Activated naive CD8-positive, alpha-beta T cell treated with anti-CD3 and anti-CD28 coated beads, Interleukin-2, amount 50 U/mL, for 24 hours (primary cell): ENCODE measurements at regions not wholly inside any gene's neighbourhood (a gene's known extent, or its start where the extent isn't known, plus 50 kb on each side); places are given as distances from the start of the nearest gene placed in this dataset.

Source experiments
- ATAC-seq: fragments of 150-1000 bp; cut with Tn5 transposase; one replicate; pipeline ENCODE4 v1.10.0; 2021
- DNase-seq: peaks from one replicate; pipeline ENCODE4 v3.0.0; 2021
- H3K27ac Mint-ChIP-seq: one replicate; pipeline ENCODE4 v1.8.0; 2021; ENCODE audit warnings: mild to moderate bottlenecking, mixed read lengths
- H3K27me3 Mint-ChIP-seq: one replicate; pipeline ENCODE4 v1.8.0; 2021; ENCODE audit warnings: mixed read lengths
- H3K36me3 Mint-ChIP-seq: one replicate; pipeline ENCODE4 v1.8.0; 2021; ENCODE audit warnings: low read depth, mixed read lengths
- H3K4me1 Mint-ChIP-seq: one replicate; pipeline ENCODE4 v1.8.0; 2021; ENCODE audit warnings: mixed read lengths
- H3K4me3 Mint-ChIP-seq: one replicate; pipeline ENCODE4 v1.8.0; 2021; ENCODE audit warnings: mild to moderate bottlenecking, moderate library complexity, mixed read lengths
- H3K9me3 Mint-ChIP-seq: one replicate; pipeline ENCODE4 v1.8.0; 2021; ENCODE audit warnings: mixed read lengths

DNA sequence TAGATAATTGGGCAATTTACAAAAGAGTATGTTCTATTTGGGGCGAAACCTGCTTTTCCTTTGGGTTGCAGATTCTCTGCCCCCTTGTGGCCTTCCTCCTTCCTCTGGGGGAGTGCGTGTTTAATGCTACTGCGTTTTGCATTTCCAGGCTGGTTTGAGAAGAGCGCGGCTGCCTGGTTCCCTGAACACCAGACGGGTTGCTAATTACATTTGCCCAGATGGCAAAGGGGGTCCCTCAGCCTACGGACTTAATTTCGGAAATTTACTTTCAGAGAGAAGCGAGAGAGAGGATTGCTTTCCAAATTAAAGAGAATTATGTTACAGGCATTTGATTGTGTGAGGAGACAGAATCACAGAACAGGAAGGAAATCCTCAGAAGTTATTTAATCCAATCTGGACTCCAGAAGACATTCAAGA is 91.9 kb upstream of the JAZF1 start:
- Mint-ChIP-seq H3K4me1 (peaks cover 22% of the 10 kb centered on the region), H3K4me3 (no peak overlapping the region), H3K9me3 (peaks cover 4% of the 10 kb centered on the region), H3K27me3 (peaks cover 38% of the 10 kb centered on the region), H3K27ac (no peak overlapping the region), H3K36me3 (peaks cover 7% of the 10 kb centered on the region)
- peak; percentile 39 for DNase-seq
- ATAC-seq = peak; percentile 71

DNA sequence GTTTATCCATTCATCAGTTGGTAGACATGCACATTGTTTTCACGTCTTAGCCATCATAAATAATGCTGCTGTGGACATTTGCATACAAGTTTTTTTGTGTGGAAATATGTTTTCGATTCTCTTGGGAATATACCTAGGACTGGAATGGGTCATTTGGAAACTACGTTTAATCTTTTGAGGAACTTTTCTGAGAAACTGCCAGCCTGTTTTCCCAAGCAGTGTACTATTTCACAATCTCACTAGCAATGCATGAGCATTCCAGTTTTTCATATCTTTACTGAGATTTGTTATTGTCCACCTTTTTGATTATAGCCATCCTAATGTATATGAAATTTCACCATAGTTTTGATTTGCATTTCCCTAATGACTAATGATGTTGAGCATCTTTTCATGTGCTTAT is 95.7 kb upstream of the JAZF1 start:
- Mint-ChIP-seq H3K27ac (no peak overlapping the region), H3K27me3 (peaks cover 20% of the 10 kb centered on the region), H3K36me3 (peaks cover 7% of the 10 kb centered on the region), H3K4me1 (peaks cover 8% of the 10 kb centered on the region), H3K4me3 (no peak overlapping the region), H3K9me3 (peaks cover 4% of the 10 kb centered on the region)
- ATAC-seq (no peak), DNase-seq (no peak)

DNA sequence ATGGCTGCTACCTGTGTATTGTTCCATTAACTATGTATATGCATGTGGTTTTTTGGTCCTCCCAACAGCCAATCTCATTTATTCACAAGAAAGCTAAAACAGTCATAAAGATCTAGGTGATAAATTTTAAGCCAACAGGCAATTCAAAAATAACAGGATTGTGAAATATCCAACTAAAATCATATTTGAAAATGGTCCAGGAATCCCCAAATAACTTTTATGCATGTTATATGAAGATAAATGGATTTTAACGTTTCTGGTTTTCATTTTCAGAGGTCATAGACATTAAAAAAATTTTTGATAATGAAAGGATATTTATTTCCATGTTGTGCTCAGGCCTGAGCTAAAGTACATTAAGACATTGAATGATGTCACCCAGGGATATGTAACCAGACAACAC is 96.8 kb upstream of the JAZF1 start:
- H3K4me3 Mint-ChIP-seq = no peak overlapping the region
- peaks cover 4% of the 10 kb centered on the region for H3K9me3 Mint-ChIP-seq
- peaks cover 2% of the 10 kb centered on the region for H3K4me1 Mint-ChIP-seq
- H3K27me3 Mint-ChIP-seq = peaks cover 18% of the 10 kb centered on the region
- no peak overlapping the region for H3K27ac Mint-ChIP-seq
- ATAC-seq = no peak
- DNase-seq = no peak
- H3K36me3 Mint-ChIP-seq = peaks cover 6% of the 10 kb centered on the region

DNA sequence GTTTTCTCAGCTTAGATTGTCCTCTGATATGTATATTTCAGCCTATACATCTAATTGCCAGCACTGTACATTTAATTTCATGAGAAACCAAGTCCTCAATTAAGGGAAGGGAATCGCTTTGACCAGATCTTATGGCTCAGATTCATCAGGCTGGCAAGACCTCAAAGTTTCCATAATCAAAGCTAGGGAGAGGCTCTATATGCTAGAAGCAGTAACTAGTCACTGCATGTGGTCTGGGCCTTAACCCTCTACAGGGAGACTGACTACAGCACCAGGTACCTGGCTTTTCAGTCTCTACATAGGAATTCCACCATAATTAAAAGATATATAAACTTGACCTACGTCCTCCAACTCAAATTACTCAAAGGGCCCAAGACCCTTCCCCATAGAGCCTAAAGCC is 97.4 kb upstream of the JAZF1 start:
- no peak for DNase-seq
- Mint-ChIP-seq H3K4me1 (no peaks in the 10 kb centered on the region), H3K9me3 (peaks cover 4% of the 10 kb centered on the region), H3K27me3 (peaks cover 16% of the 10 kb centered on the region), H3K27ac (no peak overlapping the region), H3K36me3 (peaks cover 2% of the 10 kb centered on the region), H3K4me3 (no peak overlapping the region)
- ATAC-seq = no peak

DNA sequence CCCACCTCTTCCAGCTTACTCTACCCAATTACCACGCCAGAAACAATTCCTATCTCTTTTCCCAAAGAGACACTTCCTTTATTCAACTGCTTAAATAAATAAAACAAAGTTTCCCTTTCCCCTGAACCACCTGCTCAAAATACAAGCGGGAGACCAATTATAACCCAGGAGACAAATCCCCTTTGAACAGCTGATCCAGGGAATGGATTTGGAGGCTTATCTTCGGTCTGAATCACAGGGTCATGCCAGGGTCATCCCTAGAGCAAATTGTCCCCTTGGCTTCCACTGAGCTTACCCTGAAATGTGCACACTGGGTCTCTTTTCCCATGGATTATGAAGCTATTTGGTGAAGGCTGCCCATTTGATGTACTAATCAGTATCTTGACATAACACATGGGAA is 99.9 kb upstream of the JAZF1 start:
- H3K27ac Mint-ChIP-seq = no peak overlapping the region
- peaks cover 17% of the 10 kb centered on the region for H3K27me3 Mint-ChIP-seq
- H3K4me3 Mint-ChIP-seq = no peak overlapping the region
- ATAC-seq (no peak), DNase-seq (no peak)
- no peaks in the 10 kb centered on the region for H3K36me3 Mint-ChIP-seq
- H3K4me1 Mint-ChIP-seq = no peaks in the 10 kb centered on the region
- H3K9me3 Mint-ChIP-seq = no peaks in the 10 kb centered on the region

DNA sequence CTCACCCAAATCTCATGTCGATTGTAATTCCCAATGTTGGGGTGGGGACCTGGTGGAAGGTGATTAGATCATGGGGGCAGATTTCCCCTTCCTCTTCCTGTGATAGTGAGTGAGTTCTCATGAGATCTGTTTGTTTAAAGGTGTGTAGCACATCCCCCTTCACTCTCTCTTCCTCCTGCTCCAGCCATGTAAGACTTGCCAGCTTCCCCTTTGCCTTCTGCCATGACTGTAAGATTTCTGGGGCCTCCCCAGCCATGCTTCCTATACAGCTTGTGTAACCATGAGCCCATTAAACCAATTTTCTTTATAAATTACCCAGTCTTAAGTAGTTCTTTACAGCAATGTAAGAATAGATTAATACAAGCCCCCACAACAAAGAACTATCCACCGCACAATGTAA is 109.9 kb upstream of the JAZF1 start:
- H3K9me3 Mint-ChIP-seq = no peaks in the 10 kb centered on the region
- ATAC-seq = no peak
- H3K4me1 Mint-ChIP-seq = peaks cover 24% of the 10 kb centered on the region
- peaks cover 19% of the 10 kb centered on the region for H3K27me3 Mint-ChIP-seq
- H3K27ac Mint-ChIP-seq = no peak overlapping the region
- H3K4me3 Mint-ChIP-seq = no peak overlapping the region
- no peak for DNase-seq
- H3K36me3 Mint-ChIP-seq = no peaks in the 10 kb centered on the region

DNA sequence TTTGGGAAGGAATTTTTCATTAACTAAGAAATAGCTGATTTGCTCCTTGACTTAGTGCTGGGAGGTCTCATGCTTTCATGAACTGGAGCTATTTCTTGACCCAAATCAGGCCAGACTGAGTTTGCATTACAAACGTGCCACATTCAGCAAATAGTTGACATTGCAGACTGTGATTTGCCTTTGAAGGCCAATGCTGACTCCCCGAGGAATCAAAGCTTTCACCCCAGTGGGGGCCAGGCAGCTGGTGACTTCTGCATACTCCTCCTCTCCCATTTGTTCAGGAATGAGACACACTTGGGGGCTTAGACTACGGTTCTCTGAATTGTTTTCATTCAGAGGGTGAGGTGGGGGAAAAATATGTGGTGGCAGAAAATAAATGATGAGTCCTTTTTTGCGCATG is 111.0 kb upstream of the JAZF1 start:
- Mint-ChIP-seq H3K9me3 (no peaks in the 10 kb centered on the region), H3K36me3 (no peaks in the 10 kb centered on the region), H3K4me1 (peaks cover 24% of the 10 kb centered on the region), H3K27ac (no peak overlapping the region), H3K27me3 (peaks cover 27% of the 10 kb centered on the region), H3K4me3 (no peak overlapping the region)
- ATAC-seq = no peak
- DNase-seq = no peak

DNA sequence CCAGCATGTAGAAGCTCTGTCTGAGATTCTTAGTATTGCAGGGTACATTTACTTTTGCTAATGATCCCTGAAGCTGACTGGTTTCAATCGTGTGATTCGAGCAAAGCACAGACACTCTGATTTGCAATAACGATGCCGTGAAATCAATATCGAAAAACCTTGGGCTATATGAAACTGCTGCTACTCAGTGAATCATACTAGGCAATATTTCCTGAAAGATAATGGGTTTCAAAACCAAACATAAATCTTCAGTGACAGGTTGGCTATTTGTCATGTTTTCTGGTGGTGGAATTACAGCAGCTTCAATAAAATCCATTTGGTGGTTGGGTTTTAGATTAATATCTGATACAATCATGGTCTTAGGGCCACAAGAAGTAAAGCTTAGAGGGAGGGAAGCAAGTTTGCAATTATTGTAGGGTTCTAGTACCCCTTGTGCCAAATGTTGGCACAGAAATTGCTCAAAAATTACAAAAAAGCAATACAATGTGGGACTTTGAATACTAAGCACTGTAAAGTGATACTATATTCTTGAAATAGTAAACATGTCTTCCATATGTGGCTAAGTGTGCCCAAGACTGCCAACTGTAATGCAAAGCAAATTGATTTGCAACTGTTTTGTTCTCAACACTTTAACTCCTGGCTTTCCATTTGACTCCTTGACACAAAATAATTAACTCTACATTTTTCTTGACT is 112.4 kb upstream of the JAZF1 start:
- H3K36me3 Mint-ChIP-seq = no peaks in the 10 kb centered on the region
- no peak overlapping the region for H3K27ac Mint-ChIP-seq
- peak; percentile 90 for ATAC-seq
- peaks cover 29% of the 10 kb centered on the region for H3K4me1 Mint-ChIP-seq
- H3K27me3 Mint-ChIP-seq = peaks cover 27% of the 10 kb centered on the region
- DNase-seq = no peak
- H3K9me3 Mint-ChIP-seq = no peaks in the 10 kb centered on the region
- no peak overlapping the region for H3K4me3 Mint-ChIP-seq

DNA sequence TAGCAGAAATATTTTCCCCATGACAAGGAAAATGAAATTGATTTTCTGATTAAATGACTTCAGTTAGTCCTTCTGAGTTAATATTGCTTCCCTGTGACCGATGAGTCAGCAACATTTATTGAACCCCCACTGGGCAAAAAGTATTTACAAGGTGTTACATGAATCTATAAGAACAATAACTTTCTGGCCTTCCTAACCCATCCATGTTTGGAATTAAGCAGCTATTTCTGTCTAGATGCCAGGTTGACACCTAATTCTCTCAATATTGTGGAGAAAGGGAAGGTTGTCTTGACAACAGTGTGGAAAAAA is 112.9 kb upstream of the JAZF1 start:
- H3K36me3 Mint-ChIP-seq = no peaks in the 10 kb centered on the region
- H3K27ac Mint-ChIP-seq = no peak overlapping the region
- DNase-seq (no peak), ATAC-seq (no peak)
- no peaks in the 10 kb centered on the region for H3K9me3 Mint-ChIP-seq
- peaks cover 27% of the 10 kb centered on the region for H3K27me3 Mint-ChIP-seq
- no peak overlapping the region for H3K4me3 Mint-ChIP-seq
- H3K4me1 Mint-ChIP-seq = peaks cover 31% of the 10 kb centered on the region

DNA sequence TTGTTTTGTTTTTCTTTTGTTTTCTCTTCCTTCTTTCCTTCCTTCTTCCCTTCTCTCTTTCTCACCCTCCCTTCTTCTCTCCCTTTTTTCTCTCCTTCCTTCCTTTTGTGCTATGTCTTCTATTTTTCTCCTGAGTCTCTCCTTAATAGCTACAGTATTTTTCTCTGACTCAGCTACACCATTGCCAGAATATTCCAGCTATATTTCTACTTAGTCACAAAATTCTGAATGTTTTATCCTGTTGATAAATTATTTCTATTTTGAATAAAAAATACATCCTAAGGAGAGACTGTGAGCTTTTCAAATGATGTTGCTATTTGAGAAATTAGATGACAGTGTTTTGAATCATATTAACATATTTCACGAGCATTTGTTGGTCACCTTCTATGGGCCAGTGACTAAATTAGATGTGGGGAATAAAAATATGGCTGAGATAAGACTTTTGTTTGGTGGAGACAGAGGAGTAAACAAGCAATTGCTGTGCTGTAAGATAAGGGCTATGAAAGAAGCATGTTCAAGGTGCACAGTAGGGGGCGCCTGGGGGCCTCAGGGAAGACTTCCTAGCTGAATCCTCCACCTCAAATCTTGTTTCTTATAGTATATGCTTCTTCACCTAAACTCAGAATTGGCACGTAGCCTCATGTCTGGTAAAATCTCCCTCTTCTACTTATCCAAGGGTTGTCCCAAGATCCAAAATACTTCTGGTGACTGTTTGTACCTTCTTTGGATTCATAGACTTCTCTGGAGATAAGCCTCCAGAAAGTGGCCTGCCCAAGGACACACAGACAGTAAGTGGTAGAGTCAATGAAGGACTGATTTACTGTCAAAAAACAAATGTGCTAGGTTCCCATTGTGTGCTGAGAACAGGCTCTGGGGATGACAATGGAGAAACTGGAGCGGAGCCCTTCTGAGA is 115.5 kb upstream of the CREB5 start:
- ATAC-seq = no peak
- Mint-ChIP-seq H3K9me3 (no peaks in the 10 kb centered on the region), H3K4me3 (no peak overlapping the region), H3K4me1 (peaks cover 25% of the 10 kb centered on the region), H3K27ac (no peak overlapping the region), H3K27me3 (peaks cover 21% of the 10 kb centered on the region), H3K36me3 (no peaks in the 10 kb centered on the region)
- peak; percentile 59 for DNase-seq

DNA sequence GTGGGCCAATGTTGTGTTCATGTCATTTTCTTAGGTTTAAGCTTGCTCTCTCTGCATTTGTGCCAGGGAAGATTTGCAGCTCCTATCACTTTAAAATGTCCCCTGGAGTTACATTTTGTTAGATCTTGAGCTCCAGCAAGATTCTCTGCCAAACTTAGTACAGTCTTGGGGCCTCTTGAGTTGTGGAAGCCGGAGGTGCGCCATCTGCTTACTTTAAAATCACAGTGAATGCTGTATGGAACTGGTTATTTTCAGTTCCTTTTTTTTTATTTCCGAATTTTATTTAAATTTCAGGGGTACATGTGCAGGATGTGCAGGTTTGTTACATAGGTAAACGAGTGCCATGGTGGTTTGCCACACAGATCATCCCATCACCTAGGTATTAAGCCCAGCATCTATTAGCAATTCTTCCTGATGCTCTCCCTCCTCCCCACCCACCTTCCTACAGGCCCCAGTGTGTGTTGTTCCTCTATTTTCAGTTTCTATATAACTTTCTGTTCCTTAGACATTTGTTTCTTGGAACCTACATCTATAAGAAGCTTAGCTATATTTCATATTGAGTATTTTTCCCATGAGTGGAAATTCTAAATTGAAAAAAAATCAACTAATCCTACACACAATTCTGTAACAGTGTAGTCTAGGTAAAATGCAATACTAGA is 114.4 kb upstream of the CREB5 start:
- no peaks in the 10 kb centered on the region for H3K9me3 Mint-ChIP-seq
- no peak for DNase-seq
- ATAC-seq = no peak
- H3K4me1 Mint-ChIP-seq = peaks cover 14% of the 10 kb centered on the region
- H3K27ac Mint-ChIP-seq = no peak overlapping the region
- no peaks in the 10 kb centered on the region for H3K36me3 Mint-ChIP-seq
- peaks cover 20% of the 10 kb centered on the region for H3K27me3 Mint-ChIP-seq
- H3K4me3 Mint-ChIP-seq = no peak overlapping the region

DNA sequence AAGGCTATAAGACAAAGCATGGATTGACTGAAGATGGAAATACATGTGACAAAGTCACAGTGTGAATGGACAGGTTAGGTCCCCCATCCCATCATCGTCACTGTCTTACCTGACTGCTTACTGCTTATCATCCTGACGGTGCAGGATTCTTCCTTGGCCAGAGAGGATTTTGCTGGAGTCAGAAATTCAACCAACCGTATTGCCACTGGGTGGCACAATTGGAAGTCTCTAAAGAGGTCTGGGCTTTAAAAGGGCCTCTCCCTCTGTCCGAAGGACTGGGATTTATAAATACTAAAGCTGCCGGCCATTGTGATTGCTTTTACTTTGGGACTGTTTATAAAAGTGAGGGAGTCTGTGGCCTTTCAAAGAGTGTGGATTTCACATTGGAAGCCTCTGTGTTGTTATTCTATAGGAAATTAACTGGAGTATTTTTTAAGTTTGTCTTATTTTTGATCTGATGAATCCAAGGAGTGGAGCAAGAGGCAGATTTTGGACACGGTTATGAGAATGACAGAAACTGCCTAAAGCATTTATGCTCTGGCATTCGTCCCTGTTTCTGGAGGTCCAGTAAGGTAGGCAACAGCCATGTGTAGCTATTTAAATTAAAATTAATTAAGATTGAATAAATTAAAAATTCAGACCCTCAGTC is 113.3 kb upstream of the CREB5 start:
- H3K4me1 Mint-ChIP-seq = peaks cover 7% of the 10 kb centered on the region
- H3K27ac Mint-ChIP-seq = no peak overlapping the region
- DNase-seq (no peak), ATAC-seq (no peak)
- no peaks in the 10 kb centered on the region for H3K36me3 Mint-ChIP-seq
- no peak overlapping the region for H3K4me3 Mint-ChIP-seq
- no peaks in the 10 kb centered on the region for H3K9me3 Mint-ChIP-seq
- H3K27me3 Mint-ChIP-seq = peaks cover 16% of the 10 kb centered on the region

DNA sequence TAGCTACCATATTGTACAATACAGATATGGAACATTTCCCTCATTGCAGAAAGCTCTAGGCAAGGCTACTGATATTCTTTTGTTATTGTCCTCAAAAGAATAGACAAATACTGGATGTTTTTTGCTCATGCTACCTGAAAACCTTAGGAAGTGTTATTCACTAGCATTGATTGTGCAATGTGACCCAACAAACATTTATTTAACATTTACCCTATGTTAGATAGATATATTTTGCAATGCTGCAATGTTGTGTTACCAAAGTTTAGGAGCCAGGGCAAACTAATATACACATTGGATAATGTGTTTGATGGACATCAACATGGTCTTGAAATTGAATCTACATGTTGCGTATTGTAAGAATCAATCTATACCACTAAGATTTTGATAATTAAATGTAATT is 112.8 kb upstream of the CREB5 start:
- H3K9me3 Mint-ChIP-seq = no peaks in the 10 kb centered on the region
- no peaks in the 10 kb centered on the region for H3K36me3 Mint-ChIP-seq
- H3K27me3 Mint-ChIP-seq = peaks cover 12% of the 10 kb centered on the region
- H3K27ac Mint-ChIP-seq = no peak overlapping the region
- peaks cover 7% of the 10 kb centered on the region for H3K4me1 Mint-ChIP-seq
- no peak for ATAC-seq
- no peak for DNase-seq
- no peak overlapping the region for H3K4me3 Mint-ChIP-seq

DNA sequence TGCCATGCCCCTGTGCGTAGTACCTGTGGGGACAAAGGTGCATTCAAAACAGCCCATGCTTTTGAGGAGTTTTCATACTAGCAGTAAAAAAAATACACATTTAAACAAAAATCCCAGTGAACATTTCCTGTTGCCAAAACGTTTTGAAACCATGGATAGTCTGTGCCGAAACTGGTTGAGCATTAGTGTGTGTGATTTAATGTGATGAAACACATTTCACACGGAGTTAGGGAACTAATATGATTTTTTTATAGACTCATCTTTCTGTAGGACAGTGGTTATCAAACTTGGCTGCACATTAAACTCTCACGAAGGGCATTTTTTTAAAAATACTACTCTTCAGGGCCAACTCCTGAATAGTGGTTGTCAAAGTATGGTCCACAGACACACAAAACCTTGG is 111.8 kb upstream of the CREB5 start:
- no peak overlapping the region for H3K4me3 Mint-ChIP-seq
- no peaks in the 10 kb centered on the region for H3K36me3 Mint-ChIP-seq
- H3K4me1 Mint-ChIP-seq = peaks cover 7% of the 10 kb centered on the region
- no peak overlapping the region for H3K27ac Mint-ChIP-seq
- H3K27me3 Mint-ChIP-seq = peaks cover 9% of the 10 kb centered on the region
- no peak for ATAC-seq
- no peaks in the 10 kb centered on the region for H3K9me3 Mint-ChIP-seq
- DNase-seq = no peak
